Left cardiac atrium (tissue), 4 donors: ENCODE measurements at regions not wholly inside any gene's neighbourhood (a gene's known extent, or its start where the extent isn't known, plus 50 kb on each side); places are given as distances from the start of the nearest gene placed in this dataset.

Experiments
- ATAC-seq, 2 donors: fragments of 200-7000 bp; cut with Tn5 transposase; one replicate each; pipeline ENCODE4 v1.9.1; 2020; ENCODE audit warnings: mild to moderate bottlenecking in 2 of 2, moderate library complexity in 2 of 2
- DNase-seq: peaks from one replicate; pipeline ENCODE4 v3.0.0-alpha.2; 2020
- intact Hi-C, 2 donors: fragments of 100-400 bp; cut with DNase I; formaldehyde crosslinking; loops; one replicate each; pipeline versions ENCODE4 v1.14.1 to v1.15.1; 2022 to 2023
- donor health status: DM: no; HTN: yes; CAD: no.
- donor health status: DM: no; HTN: yes; CAD: no; lungs with severe emphysema.
- donor health status: DM: yes; HTN: yes; CAD: no.
- donor health status: Dilated cardiomyopathy.

DNA sequence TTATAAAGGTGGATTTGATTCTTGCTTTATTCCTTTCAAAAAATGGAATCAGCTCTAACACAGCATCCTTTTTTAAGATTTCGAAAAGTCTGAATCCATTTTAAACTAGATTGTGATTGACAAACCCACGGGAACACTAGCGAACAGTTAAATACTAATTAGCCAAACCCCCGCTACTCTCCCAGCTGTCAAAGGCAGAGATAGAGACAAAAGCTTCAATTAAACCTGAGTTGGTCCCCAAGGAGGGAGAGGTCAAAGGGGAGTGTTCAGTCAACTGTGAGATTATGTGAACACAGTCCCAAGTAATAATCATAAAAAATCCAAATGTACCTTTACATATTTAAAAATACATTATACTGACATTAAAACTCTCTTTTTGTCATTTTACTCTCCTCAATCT is 65.7 kb upstream of the TBX20 start:
- ATAC-seq (no peak), DNase-seq (no peak)
- intact Hi-C loops: no loop called here

DNA sequence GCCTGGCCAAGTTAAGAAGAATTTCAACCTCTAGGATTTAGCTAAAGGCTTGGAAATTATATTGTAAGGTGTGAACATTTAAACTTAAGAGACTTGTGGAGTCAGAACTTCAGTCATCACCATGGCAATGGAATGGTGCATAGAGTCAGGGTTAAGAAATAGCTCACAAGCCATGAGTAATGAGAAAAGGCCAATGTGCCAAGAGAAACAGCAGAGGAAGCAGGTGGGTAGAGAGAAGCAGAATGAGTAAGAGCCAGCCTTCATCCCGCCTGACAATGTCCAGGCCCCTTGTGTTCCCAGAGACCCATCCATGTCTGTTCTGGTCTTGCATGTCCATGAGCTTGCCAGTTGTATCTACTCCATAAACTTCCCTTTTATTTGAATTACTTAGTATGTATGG is 62.6 kb upstream of the TBX20 start:
- peak in 1 of 2 donors; percentile 72 for ATAC-seq
- no peak for DNase-seq
- intact Hi-C loops: no loop called here

DNA sequence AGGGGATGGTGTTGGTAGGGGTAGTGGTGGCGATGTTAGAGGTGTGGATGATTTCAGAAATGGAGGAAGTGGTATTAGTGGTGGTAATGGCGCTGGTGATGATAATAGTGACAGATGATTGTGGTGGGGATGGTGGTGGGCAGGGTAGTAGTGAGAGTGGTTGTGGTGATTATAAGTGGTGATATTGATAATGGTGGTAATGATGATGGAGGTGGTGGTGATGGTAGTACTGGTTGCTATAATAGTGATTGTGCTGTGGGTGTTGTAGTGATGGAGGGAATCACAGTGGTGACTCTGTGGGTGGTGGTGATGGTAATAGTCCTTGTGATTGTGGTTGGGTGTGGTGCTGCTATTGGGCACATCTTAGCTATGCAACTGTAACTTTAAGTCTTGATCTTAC is 61.6 kb upstream of the TBX20 start:
- DNase-seq: no peak
- ATAC-seq: no peak
- intact Hi-C loops: no loop called here

DNA sequence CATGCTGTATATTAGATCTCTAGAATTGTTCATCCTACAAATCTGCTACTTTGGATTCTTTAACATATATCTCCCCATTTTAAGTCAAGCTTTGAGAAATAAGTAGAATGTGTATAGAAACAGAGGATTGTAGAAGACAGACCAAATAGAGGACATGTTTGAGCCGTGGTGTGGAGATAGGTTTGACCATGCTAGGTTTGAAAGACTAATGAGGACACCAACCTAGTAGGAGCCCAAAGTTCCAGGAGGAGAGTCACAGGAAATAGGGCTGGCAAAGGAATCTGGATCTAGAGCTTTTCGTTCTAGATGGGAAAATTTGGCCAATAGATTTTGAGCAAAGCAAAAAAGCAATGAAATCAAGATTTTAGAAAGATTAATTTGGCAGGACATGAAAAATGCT is 60.5 kb upstream of the TBX20 start:
- no peak for DNase-seq
- intact Hi-C loops: no loop called here
- no peak for ATAC-seq

DNA sequence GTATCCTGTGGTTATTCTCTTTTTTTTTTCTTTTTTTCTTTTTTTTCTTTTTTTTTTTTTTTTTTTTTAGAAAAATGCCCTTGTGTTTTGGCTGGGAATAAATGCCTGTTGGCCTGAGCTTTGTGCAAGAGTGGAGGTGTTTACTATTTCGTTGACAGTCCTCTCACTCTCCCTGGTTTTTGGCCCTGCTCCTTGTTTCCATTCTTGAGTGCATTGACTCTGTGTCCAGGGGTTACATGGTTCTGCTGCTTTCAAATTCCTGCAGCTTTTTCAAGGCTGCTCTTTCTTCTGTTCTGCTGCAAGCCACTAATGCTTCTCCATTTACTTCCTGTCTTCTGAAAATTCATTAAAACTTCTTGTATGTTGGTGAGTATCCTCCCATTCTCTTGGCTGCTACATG is 59.7 kb upstream of the TBX20 start:
- intact Hi-C loops: no loop called here
- DNase-seq (no peak), ATAC-seq (peak; percentile 56 to 74)
